IMR-90 (cell line): ENCODE measurements at regions not wholly inside any gene's neighbourhood (a gene's known extent, or its start where the extent isn't known, plus 50 kb on each side); places are given as distances from the start of the nearest gene placed in this dataset.

Source experiments
- ATAC-seq: fragments of 200-7000 bp; cut with Tn5 transposase; 2 replicates; pipeline ENCODE4 v1.9.1; 2020; ENCODE audit warnings: low read depth, mild to moderate bottlenecking, moderate library complexity
- BruUV-seq: library from RNA; stranded (reverse); fragments of 400-500 nt; replicated peaks from 2 replicates; lab custom pipeline; 2021; lab: Mats Ljungman, UMichigan
- CTCF ChIA-PET: fragments of 300-600 bp; formaldehyde crosslinking; extraction: SDS; loops from one replicate; lab custom pipeline; 2021; ENCODE audit warnings: antibody characterized with exemption; lab: Yijun Ruan, JAX
- POLR2A ChIA-PET: fragments of 300-600 bp; sonication (Branson Sonifier 250); formaldehyde crosslinking; loops from one replicate; lab custom pipeline; 2022; ENCODE audit warnings: antibody characterized with exemption; ENCODE audit not compliant: unreplicated experiment; lab: Charles Lee
- DNase-seq: peaks from one replicate; pipeline ENCODE4 v3.0.0; 2013
- H2AFZ ChIP-seq: replicated peaks from 2 replicates; pipeline ENCODE3; 2013; ENCODE audit warnings: low read length, mild to moderate bottlenecking; ENCODE audit not compliant: poor library complexity
- H2AK5ac ChIP-seq: 2 replicates; pipeline ENCODE4 v1.6.1; 2013; ENCODE audit warnings: low read depth, low read length, inconsistent platforms
- H2AK9ac ChIP-seq: replicated peaks from 2 replicates; pipeline ENCODE3; 2013; ENCODE audit warnings: mild to moderate bottlenecking, low read depth, low read length, moderate library complexity; ENCODE audit not compliant: poor library complexity
- H2BK120ac ChIP-seq: 2 replicates; pipeline ENCODE4 v1.6.1; 2013; ENCODE audit warnings: low read depth, low read length, inconsistent platforms
- H2BK15ac ChIP-seq: 3 replicates; pipeline ENCODE4 v1.6.1; 2013; ENCODE audit warnings: low read depth, low read length, inconsistent platforms
- H2BK20ac ChIP-seq: 2 replicates; pipeline ENCODE4 v1.6.1; 2013; ENCODE audit warnings: low read depth, mild to moderate bottlenecking, inconsistent platforms, low read length, moderate library complexity
- H2BK5ac ChIP-seq: 2 replicates; pipeline ENCODE4 v1.6.1; 2013; ENCODE audit warnings: mild to moderate bottlenecking, low read depth, low read length, inconsistent platforms; ENCODE audit not compliant: poor library complexity, severe bottlenecking
- H3K14ac ChIP-seq: replicated peaks from 2 replicates; pipeline ENCODE4 v1.6.1; 2013; ENCODE audit warnings: low read depth, low read length, inconsistent platforms
- H3K18ac ChIP-seq: 2 replicates; pipeline ENCODE4 v1.6.1; 2013; ENCODE audit warnings: low read depth, low read length, control low read depth
- H3K23ac ChIP-seq: 2 replicates; pipeline ENCODE4 v1.6.1; 2013; ENCODE audit warnings: low read depth, low read length, inconsistent platforms
- H3K27ac ChIP-seq: 2 replicates; pipeline ENCODE4 v1.5.1; 2013; ENCODE audit warnings: mild to moderate bottlenecking, control low read depth, low read length; ENCODE audit not compliant: insufficient read depth
- H3K27me3 ChIP-seq: 2 replicates; pipeline ENCODE4 v1.6.1; 2013; ENCODE audit warnings: low read length; ENCODE audit not compliant: control insufficient read depth, insufficient read depth
- H3K36me3 ChIP-seq: 2 replicates; pipeline ENCODE4 v1.6.1; 2013; ENCODE audit warnings: low read length, mixed read lengths; ENCODE audit not compliant: control insufficient read depth, insufficient read depth
- H3K4ac ChIP-seq: 2 replicates; pipeline ENCODE4 v1.6.1; 2013; ENCODE audit warnings: low read depth, low read length, inconsistent platforms
- H3K4me1 ChIP-seq: 2 replicates; pipeline ENCODE4 v1.6.1; 2013; ENCODE audit warnings: low read length, mixed read lengths; ENCODE audit not compliant: control insufficient read depth, insufficient read depth
- H3K4me2 ChIP-seq: 2 replicates; pipeline ENCODE4 v1.6.1; 2013; ENCODE audit warnings: low read depth, mild to moderate bottlenecking, control low read depth, low read length, moderate library complexity
- H3K4me3 ChIP-seq: 2 replicates; pipeline ENCODE4 v1.5.1; 2013; ENCODE audit warnings: low read depth, mild to moderate bottlenecking, control low read depth, low read length, moderate library complexity; ENCODE audit not compliant: insufficient read depth
- H3K56ac ChIP-seq: 2 replicates; pipeline ENCODE4 v1.6.1; 2013; ENCODE audit warnings: low read length, inconsistent platforms; ENCODE audit not compliant: insufficient read depth; ENCODE audit errors: extremely low read depth
- H3K79me1 ChIP-seq, 2 experiments: 2 replicates each; pipeline ENCODE4 v1.6.1; 2013; ENCODE audit warnings: low read length in 2 of 2, inconsistent platforms in 1 of 2, low read depth in 1 of 2
- H3K9ac ChIP-seq: 2 replicates; pipeline ENCODE4 v1.6.1; 2013; ENCODE audit warnings: low read depth, low read length, control low read depth
- H3K9me1 ChIP-seq: 2 replicates; pipeline ENCODE4 v1.6.1; 2013; ENCODE audit warnings: low read length, inconsistent platforms; ENCODE audit not compliant: insufficient read depth
- H3K9me3 ChIP-seq: 2 replicates; pipeline ENCODE4 v1.6.1; 2013; ENCODE audit warnings: low read length; ENCODE audit not compliant: control insufficient read depth, insufficient read depth
- H4K20me1 ChIP-seq: 2 replicates; pipeline ENCODE4 v1.6.1; 2013; ENCODE audit warnings: low read length, inconsistent platforms; ENCODE audit not compliant: insufficient read depth
- H4K5ac ChIP-seq: 2 replicates; pipeline ENCODE4 v1.6.1; 2013; ENCODE audit warnings: mild to moderate bottlenecking, low read depth, low read length, control low read depth
- H4K8ac ChIP-seq, 2 experiments: 2 replicates each; pipeline ENCODE4 v1.6.1; 2013; ENCODE audit warnings: low read depth in 2 of 2, low read length in 2 of 2, control low read depth in 1 of 2, inconsistent platforms in 1 of 2
- H4K91ac ChIP-seq: 2 replicates; pipeline ENCODE4 v1.6.1; 2013; ENCODE audit warnings: low read depth, low read length, inconsistent platforms; ENCODE audit not compliant: insufficient read depth
- BHLHE40 ChIP-seq: fragments of 150-350 bp; IDR thresholded peaks from 2 replicates; pipeline ENCODE4 v1.6.1; 2016; ENCODE audit warnings: mild to moderate bottlenecking, low read depth, low read length
- CEBPB ChIP-seq: IDR thresholded peaks from 2 replicates; pipeline ENCODE4 v1.6.1; 2012; ENCODE audit warnings: low read depth, low read length, improper control_type of control experiment
- CHD1 ChIP-seq: IDR thresholded peaks from 2 replicates; pipeline ENCODE4 v1.6.1; 2012; ENCODE audit warnings: low read depth, low read length, improper control_type of control experiment
- FOS ChIP-seq: fragments of 150-350 bp; IDR thresholded peaks from 2 replicates; pipeline ENCODE4 v1.6.1; 2016; ENCODE audit warnings: low read depth, low read length
- MAZ ChIP-seq: IDR thresholded peaks from 2 replicates; pipeline ENCODE4 v1.6.1; 2012; ENCODE audit warnings: low read depth, mild to moderate bottlenecking, low read length, improper control_type of control experiment, moderate library complexity, borderline replicate concordance
- MXI1 ChIP-seq: IDR thresholded peaks from 2 replicates; pipeline ENCODE4 v1.6.1; 2012; ENCODE audit warnings: low read depth, mild to moderate bottlenecking, low read length, moderate library complexity, borderline replicate concordance
- NFE2L2 ChIP-seq: fragments of 150-350 bp; IDR thresholded peaks from 2 replicates; pipeline ENCODE4 v1.6.1; 2016; ENCODE audit warnings: low read depth, mild to moderate bottlenecking, low read length
- POLR2A ChIP-seq: IDR thresholded peaks from 2 replicates; pipeline ENCODE4 v1.6.1; 2012; ENCODE audit warnings: mild to moderate bottlenecking, low read depth, low read length
- RAD21 ChIP-seq: IDR thresholded peaks from 2 replicates; pipeline ENCODE4 v1.6.1; 2012; ENCODE audit warnings: low read length, improper control_type of control experiment
- RCOR1 ChIP-seq: IDR thresholded peaks from 2 replicates; pipeline ENCODE4 v1.6.1; 2012; ENCODE audit warnings: mild to moderate bottlenecking, low read length, improper control_type of control experiment; ENCODE audit not compliant: insufficient replicate concordance
- RFX5 ChIP-seq: IDR thresholded peaks from 2 replicates; pipeline ENCODE4 v1.8.0; 2012; ENCODE audit warnings: low read depth, mild to moderate bottlenecking, low read length, moderate library complexity
- SMC3 ChIP-seq: fragments of 150-350 bp; IDR thresholded peaks from 2 replicates; pipeline ENCODE4 v1.6.1; 2016; ENCODE audit warnings: low read depth, mild to moderate bottlenecking, antibody characterized with exemption, low read length, moderate library complexity
- WGBS, 2 experiments: methylation state at CpG; one replicate each; pipeline versions ENCODE4 v1.1.5 to v1.1.7; 2013; ENCODE audit warnings: missing lambda C conversion rate in 2 of 2; ENCODE audit not compliant: insufficient read length in 1 of 2; ENCODE audit errors: extremely low coverage in 2 of 2; 5-methylcytosine and 5-hydroxymethylcytosine counted together
- dilution Hi-C: fragments of 300-500 bp; cut with HindIII; formaldehyde crosslinking; loops from one replicate; pipeline ENCODE4 v1.14.3; 2018; ENCODE audit warnings: low sequenced_read_pairs; ENCODE audit not compliant: unreplicated experiment
- in situ Hi-C: fragments of 300-500 bp; cut with MboI; formaldehyde crosslinking; loops from 3 replicates; pipeline ENCODE4 v1.14.3; 2019; ENCODE audit warnings: low sequenced_read_pairs, inconsistent platforms, mixed read lengths
- intact Hi-C: fragments of 100-400 bp; cut with micrococcal nuclease; formaldehyde crosslinking; loops from 2 replicates; pipeline ENCODE4 v1.10.0; 2022
- TF ChIP-seq, protein P1 (sequence below): fragments of 150-350 bp; IDR thresholded peaks from 2 replicates; pipeline ENCODE4 v1.6.1; 2016; ENCODE audit warnings: low read depth, mild to moderate bottlenecking, low read length, moderate library complexity, borderline replicate concordance
- TF ChIP-seq, protein P2 (sequence below): fragments of 150-350 bp; IDR thresholded peaks from 2 replicates; pipeline ENCODE4 v1.6.1; 2017; ENCODE audit warnings: mild to moderate bottlenecking, antibody characterized with exemption, low read length, low read depth

DNA sequence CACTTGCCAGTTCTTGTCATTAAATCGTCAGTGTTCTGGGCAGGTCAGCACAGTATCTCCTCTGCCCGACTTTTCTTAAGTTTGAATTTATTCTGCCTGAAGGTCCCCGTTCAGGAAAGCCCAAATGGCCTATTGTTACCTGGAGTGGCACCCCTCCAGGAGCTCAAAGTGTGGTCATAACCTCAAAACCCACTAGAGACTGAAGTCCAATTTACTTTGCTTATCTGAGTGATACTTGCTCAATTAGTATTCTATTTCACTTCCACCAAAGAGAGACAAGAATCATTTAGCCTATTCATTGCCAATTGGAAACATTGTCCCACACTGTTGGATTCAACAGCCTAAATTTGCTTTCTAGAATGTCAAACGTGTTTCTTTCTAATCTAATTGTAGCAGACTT is 375.3 kb downstream of the LNPK start:
- no peaks in the 10 kb centered on the region for H3K9me1 ChIP-seq
- no peak overlapping the region for H2AFZ ChIP-seq
- ChIA-PET POLR2A (no interaction called here), CTCF (no interaction called here)
- in situ Hi-C loops: no loop called here
- no peaks in the 10 kb centered on the region for H4K20me1 ChIP-seq
- DNase-seq (no peak), ATAC-seq (no peak)
- no peak overlapping the region for H2AK9ac ChIP-seq
- no peaks in the 10 kb centered on the region for H3K79me1 ChIP-seq
- no peaks in the 10 kb centered on the region for H3K9me3 ChIP-seq
- H4K8ac ChIP-seq: no peak overlapping the region
- H4K5ac ChIP-seq: no peak overlapping the region
- H3K18ac ChIP-seq: no peak overlapping the region
- no peak overlapping the region for H2BK20ac ChIP-seq
- H3K4me2 ChIP-seq: no peak overlapping the region
- no peak overlapping the region for H3K9ac ChIP-seq
- no TSS peak for BruUV-seq
- no peak overlapping the region for H2BK5ac ChIP-seq
- intact Hi-C loops: no loop called here
- H2AK5ac ChIP-seq: no peak overlapping the region
- no peak overlapping the region for H3K23ac ChIP-seq
- TF ChIP-seq MAZ (no peak), SMC3 (no peak), POLR2A (no peak), FOS (no peak), RCOR1 (no peak), CEBPB (no peak), RFX5 (no peak), BHLHE40 (no peak), RAD21 (no peak), MXI1 (no peak), CHD1 (no peak), NFE2L2 (no peak)
- TF ChIP-seq, protein P1, sequence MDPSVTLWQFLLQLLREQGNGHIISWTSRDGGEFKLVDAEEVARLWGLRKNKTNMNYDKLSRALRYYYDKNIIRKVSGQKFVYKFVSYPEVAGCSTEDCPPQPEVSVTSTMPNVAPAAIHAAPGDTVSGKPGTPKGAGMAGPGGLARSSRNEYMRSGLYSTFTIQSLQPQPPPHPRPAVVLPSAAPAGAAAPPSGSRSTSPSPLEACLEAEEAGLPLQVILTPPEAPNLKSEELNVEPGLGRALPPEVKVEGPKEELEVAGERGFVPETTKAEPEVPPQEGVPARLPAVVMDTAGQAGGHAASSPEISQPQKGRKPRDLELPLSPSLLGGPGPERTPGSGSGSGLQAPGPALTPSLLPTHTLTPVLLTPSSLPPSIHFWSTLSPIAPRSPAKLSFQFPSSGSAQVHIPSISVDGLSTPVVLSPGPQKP: no peak
- TF ChIP-seq, protein P2, sequence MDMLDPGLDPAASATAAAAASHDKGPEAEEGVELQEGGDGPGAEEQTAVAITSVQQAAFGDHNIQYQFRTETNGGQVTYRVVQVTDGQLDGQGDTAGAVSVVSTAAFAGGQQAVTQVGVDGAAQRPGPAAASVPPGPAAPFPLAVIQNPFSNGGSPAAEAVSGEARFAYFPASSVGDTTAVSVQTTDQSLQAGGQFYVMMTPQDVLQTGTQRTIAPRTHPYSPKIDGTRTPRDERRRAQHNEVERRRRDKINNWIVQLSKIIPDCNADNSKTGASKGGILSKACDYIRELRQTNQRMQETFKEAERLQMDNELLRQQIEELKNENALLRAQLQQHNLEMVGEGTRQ: no peak
- no peaks in the 10 kb centered on the region for H3K4me1 ChIP-seq
- H3K4me3 ChIP-seq: no peak overlapping the region
- no peak overlapping the region for H2BK15ac ChIP-seq
- H2BK120ac ChIP-seq: no peak overlapping the region
- no peak overlapping the region for H3K56ac ChIP-seq
- no peaks in the 10 kb centered on the region for H3K36me3 ChIP-seq
- no peak overlapping the region for H3K27ac ChIP-seq
- H3K4ac ChIP-seq: no peak overlapping the region
- H3K14ac ChIP-seq: no peak overlapping the region
- dilution Hi-C loops: no loop called here
- H4K91ac ChIP-seq: no peak overlapping the region
- H3K27me3 ChIP-seq: no peaks in the 10 kb centered on the region
- WGBS, 2 experiments: 48% methylated on average over 3 of the region's 4 CpGs; no CpG with 5 or more reads in 1 of the 2 experiments
